ENCODE measurements at regions not wholly inside any gene's neighbourhood (a gene's known extent, or its start where the extent isn't known, plus 50 kb on each side); places are given as distances from the start of the nearest gene placed in this dataset.

- no peak for TF ChIP-seq CTCF (IDR thresholded peaks at IDR 0.05; ENCODE audit: insufficient read depth, missing control alignments)
- no peak for FAIRE-seq
Measured at GRCh38 chr12:127991485-127991884, 275.5 kb upstream of the TMEM132C start.

GRCh38 chr12:127998988-127999387 lies 268.0 kb upstream of the TMEM132C start:
- FAIRE-seq (no peak), DNase-seq (ENCODE audit: insufficient read length, low spot score) (no peak)

More at GRCh38 chr12:127991485-127991884, 275.5 kb upstream of the TMEM132C start:
- DNase-seq (ENCODE audit: insufficient read length, low spot score): no peak

GRCh38 chr12:128004383-128004938 lies 262.5 kb upstream of the TMEM132C start:
- no peak for FAIRE-seq
- DNase-seq (ENCODE audit: insufficient read length, low spot score): no peak
- TF ChIP-seq CTCF (IDR thresholded peaks at IDR 0.05; ENCODE audit: insufficient read depth, missing control alignments): no peak

More at GRCh38 chr12:127998988-127999387, 268.0 kb upstream of the TMEM132C start:
- TF ChIP-seq CTCF (IDR thresholded peaks at IDR 0.05; ENCODE audit: insufficient read depth, missing control alignments): no peak

- no peak for DNase-seq (ENCODE audit: insufficient read length, low spot score)
- no peak for FAIRE-seq
- no peak for TF ChIP-seq CTCF (IDR thresholded peaks at IDR 0.05; ENCODE audit: insufficient read depth, missing control alignments)
Measured at GRCh38 chr12:128007250-128007649, 259.7 kb upstream of the TMEM132C start.

GRCh38 chr12:128008341-128008740 lies 258.6 kb upstream of the TMEM132C start:
- FAIRE-seq: no peak
- no peak for DNase-seq (ENCODE audit: insufficient read length, low spot score)
- no peak for TF ChIP-seq CTCF (IDR thresholded peaks at IDR 0.05; ENCODE audit: insufficient read depth, missing control alignments)

- FAIRE-seq (no peak), DNase-seq (ENCODE audit: insufficient read length, low spot score) (no peak)
- no peak for TF ChIP-seq CTCF (IDR thresholded peaks at IDR 0.05; ENCODE audit: insufficient read depth, missing control alignments)
Measured at GRCh38 chr12:128009108-128009507, 257.9 kb upstream of the TMEM132C start.

GRCh38 chr12:128012110-128012509 lies 254.9 kb upstream of the TMEM132C start:
- no peak for TF ChIP-seq CTCF (IDR thresholded peaks at IDR 0.05; ENCODE audit: insufficient read depth, missing control alignments)
- no peak for FAIRE-seq
- no peak for DNase-seq (ENCODE audit: insufficient read length, low spot score)
